ENCODE measurements at regions not wholly inside any gene's neighbourhood (a gene's known extent, or its start where the extent isn't known, plus 50 kb on each side); places are given as distances from the start of the nearest gene placed in this dataset.

DNA sequence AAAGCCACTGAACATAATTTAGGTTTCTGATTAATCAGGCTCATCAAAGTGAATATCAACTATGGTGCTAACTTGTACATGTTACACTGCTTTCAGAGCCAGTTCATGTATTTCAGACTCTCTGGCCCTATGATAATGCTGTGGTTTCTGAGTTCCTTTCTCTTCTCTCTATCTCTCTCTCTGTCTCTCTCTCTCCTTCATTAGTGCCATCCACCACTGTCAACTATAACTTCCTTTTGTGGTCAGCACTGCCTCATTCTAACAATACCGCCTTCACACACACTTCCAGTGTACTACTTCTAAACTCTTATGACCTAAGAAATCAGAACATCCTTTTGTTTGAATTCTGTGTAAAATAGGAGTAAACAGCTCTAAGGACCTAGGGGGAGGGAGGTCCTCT lies 907.1 kb downstream of the RPA4 start:
- in situ Hi-C loops (cut with MboI; ENCODE audit: low pct_unique_long_range_greater_than_20kb, low sequenced_read_pairs, unreplicated experiment): no loop called here
- DNase-seq (ENCODE audit: low spot score): no peak
- TF ChIP-seq, protein P1, sequence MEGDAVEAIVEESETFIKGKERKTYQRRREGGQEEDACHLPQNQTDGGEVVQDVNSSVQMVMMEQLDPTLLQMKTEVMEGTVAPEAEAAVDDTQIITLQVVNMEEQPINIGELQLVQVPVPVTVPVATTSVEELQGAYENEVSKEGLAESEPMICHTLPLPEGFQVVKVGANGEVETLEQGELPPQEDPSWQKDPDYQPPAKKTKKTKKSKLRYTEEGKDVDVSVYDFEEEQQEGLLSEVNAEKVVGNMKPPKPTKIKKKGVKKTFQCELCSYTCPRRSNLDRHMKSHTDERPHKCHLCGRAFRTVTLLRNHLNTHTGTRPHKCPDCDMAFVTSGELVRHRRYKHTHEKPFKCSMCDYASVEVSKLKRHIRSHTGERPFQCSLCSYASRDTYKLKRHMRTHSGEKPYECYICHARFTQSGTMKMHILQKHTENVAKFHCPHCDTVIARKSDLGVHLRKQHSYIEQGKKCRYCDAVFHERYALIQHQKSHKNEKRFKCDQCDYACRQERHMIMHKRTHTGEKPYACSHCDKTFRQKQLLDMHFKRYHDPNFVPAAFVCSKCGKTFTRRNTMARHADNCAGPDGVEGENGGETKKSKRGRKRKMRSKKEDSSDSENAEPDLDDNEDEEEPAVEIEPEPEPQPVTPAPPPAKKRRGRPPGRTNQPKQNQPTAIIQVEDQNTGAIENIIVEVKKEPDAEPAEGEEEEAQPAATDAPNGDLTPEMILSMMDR (IDR thresholded peaks at IDR 0.05; ENCODE audit: extremely low read depth, insufficient read depth, missing control alignments): no peak

DNA sequence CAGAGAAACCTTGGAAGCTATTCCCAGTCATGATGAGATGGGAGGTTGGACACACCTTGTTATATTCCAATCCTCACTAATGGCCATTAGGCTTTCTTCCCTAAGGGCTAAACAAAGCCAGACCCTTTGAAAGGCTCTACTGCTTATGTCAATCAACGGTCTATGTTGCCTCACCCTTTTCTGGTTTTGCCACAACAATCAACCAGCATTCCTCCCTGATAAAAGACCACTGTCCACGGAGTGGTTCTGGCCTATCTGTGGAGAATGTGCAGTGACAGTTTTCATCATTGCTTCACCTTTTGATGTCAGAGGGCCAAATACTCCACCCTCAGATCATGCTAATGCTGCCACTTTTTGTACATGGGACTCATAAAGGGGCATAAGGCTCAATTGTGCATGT lies 913.4 kb downstream of the RPA4 start:
- DNase-seq (ENCODE audit: low spot score): no peak
- in situ Hi-C loops (cut with MboI; ENCODE audit: low pct_unique_long_range_greater_than_20kb, low sequenced_read_pairs, unreplicated experiment): no loop called here
- TF ChIP-seq, protein P1 (IDR thresholded peaks at IDR 0.05; ENCODE audit: extremely low read depth, insufficient read depth, missing control alignments): no peak

DNA sequence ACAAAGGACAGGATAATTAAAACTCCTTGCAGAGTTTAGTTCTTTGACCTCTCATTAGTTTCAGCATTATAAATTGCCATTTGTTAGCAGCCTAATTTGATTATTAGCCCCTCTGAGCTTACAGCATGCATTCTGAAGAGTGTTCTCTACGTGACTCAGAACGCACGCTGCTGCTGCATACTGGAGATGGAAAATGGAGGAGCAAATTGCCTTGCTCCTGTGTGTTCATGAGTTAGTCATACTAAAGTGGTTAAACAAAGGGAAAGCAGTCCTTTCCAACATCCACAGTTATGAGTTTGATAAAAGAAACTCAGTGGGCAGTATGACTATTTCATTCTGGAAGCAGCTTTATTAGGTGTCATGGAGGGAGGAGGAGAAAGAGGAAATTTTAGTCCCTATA lies 922.5 kb downstream of the RPA4 start:
- TF ChIP-seq, protein P1 (IDR thresholded peaks at IDR 0.05; ENCODE audit: extremely low read depth, insufficient read depth, missing control alignments): no peak
- DNase-seq (ENCODE audit: low spot score): no peak
- in situ Hi-C loops (cut with MboI; ENCODE audit: low pct_unique_long_range_greater_than_20kb, low sequenced_read_pairs, unreplicated experiment): no loop called here

DNA sequence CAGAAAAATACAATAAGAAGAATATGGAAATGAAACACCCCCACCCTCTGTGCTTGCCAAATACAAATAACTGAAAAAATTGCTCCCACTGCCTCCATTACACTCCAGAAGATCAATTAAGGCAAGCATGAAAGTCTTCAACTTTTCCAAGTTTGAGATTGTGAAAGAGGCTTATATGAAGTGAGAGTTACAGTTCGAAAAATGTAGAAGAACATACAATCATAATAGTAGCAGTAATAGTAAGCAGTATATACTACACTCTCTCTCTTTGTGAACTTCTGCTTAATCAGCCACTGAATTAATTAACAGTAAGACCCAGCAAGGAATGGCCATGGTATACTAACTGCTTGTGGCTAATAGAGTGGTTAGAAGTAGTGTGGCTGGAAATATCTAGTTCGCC lies 923.2 kb downstream of the RPA4 start:
- no peak for DNase-seq (ENCODE audit: low spot score)
- TF ChIP-seq, protein P1 (IDR thresholded peaks at IDR 0.05; ENCODE audit: extremely low read depth, insufficient read depth, missing control alignments): no peak
- in situ Hi-C loops (cut with MboI; ENCODE audit: low pct_unique_long_range_greater_than_20kb, low sequenced_read_pairs, unreplicated experiment): no loop called here

DNA sequence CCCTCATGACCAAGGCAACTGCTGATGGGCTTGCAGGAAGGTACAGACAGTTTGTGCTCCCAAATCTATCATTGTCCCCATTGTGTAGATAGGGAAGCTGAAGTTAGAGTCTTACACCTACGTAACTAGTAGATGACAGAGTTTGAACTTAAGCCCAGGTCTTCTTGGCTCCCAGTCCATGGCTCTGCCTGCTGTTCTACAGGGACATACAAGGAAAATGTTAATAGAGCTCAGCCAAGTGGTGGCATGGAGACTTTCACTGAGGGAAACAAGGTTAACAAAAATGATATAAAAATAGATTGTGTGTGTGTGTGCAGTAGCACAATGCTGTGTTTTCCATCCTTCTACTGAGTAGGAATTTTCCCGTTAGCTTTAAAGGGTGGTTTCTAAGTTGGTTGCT lies 936.5 kb downstream of the RPA4 start:
- TF ChIP-seq, protein P1 (IDR thresholded peaks at IDR 0.05; ENCODE audit: extremely low read depth, insufficient read depth, missing control alignments): no peak
- in situ Hi-C loops (cut with MboI; ENCODE audit: low pct_unique_long_range_greater_than_20kb, low sequenced_read_pairs, unreplicated experiment): no loop called here
- DNase-seq (ENCODE audit: low spot score): no peak

DNA sequence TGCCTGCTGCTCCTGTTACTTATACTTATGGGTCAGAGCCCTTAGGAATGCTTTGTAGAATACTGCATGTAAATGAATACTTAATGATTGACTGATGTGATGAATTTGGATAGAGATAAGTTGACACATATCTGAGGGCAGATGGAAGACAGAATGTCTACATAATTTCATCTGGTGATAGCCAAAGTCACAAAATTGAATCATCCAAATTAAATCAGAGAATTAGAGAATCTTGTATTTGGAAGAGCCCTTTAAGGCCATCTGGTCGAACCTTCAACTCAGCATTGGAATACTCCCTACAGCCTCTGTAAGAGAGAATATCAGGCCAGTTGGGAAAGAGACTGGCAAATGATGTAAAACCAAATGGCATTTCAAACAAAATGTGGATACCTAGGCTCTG lies 944.8 kb downstream of the RPA4 start:
- no peak for DNase-seq (ENCODE audit: low spot score)
- TF ChIP-seq, protein P1 (IDR thresholded peaks at IDR 0.05; ENCODE audit: extremely low read depth, insufficient read depth, missing control alignments): no peak
- in situ Hi-C loops (cut with MboI; ENCODE audit: low pct_unique_long_range_greater_than_20kb, low sequenced_read_pairs, unreplicated experiment): no loop called here

DNA sequence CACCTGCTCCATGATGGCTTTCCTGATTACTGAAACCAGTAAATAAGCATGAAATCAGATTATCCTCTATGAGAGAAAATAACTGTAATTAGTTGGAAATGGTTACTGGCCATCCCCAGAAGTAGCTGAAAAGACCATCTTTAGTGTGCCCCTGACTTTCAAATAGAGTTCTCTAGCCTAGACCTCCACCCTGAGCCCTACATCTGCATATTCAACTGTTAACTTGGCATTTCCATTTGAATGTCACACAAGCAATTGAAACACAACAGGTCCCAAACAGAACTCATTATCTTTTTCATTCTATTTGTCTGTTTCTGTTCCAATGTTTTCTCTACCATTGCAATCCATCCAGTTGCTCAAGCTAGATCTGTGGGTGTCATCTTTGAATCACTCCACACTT lies 952.3 kb downstream of the RPA4 start:
- TF ChIP-seq, protein P1 (IDR thresholded peaks at IDR 0.05; ENCODE audit: extremely low read depth, insufficient read depth, missing control alignments): no peak
- no peak for DNase-seq (ENCODE audit: low spot score)
- in situ Hi-C loops (cut with MboI; ENCODE audit: low pct_unique_long_range_greater_than_20kb, low sequenced_read_pairs, unreplicated experiment): no loop called here
